ENCODE measurements at regions not wholly inside any gene's neighbourhood (a gene's known extent, or its start where the extent isn't known, plus 50 kb on each side); places are given as distances from the start of the nearest gene placed in this dataset.
A peak's percentile ranks its signal among the peaks of the same experiment; 100 is the strongest.

DNA sequence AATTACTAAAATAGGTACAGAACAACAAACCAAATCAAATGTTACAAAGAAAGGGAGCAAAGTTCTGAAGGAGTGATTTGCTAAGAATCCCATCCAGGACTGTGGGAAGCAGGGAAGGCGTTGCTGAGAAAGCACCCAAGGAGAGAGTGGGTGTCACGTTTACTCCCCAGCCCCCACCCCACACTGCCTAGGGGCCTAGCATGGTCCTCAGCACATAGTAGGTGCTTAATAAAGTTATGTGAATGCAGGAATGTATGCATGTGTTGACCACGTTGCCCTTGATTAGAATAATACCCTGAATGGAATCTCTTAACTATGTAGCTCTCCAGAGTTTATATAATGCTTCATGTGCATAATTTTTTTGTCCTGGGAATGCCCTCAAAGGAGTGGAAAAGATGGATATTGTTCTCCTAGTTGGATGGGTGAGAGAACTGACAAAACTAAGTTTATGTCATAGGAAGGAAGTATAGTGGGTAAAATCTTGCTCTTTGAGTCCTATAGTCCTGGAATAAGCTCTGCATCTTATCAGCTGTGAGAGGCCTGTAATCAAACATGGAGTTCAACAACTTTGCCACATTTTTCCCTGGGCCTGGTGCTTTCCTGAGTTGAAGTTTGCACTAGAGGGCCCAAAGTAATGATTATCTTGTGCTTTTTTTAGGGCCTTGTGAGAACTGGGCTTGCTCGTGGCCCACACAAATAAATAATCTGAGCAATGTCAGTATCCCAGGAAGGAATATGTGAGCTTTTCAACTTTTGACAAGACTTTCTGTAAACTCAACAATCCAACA, 53.8 kb upstream of the LMO2 start:
- Histone ChIP-seq H3K9me3 (replicated peaks; ENCODE audit: control insufficient read depth, insufficient read depth, low read depth, low read length) (no peaks in the 10 kb centered on the region), H3K4me1 (replicated peaks in 1 of 2; ENCODE audit: control insufficient read depth in 2 of 2, insufficient read depth in 2 of 2, low read length in 2 of 2) (peaks cover 49 to 65% of the 10 kb centered on the region in 2 experiments), H3K27me3 (ENCODE audit: control insufficient read depth in 2 of 2, insufficient read depth in 2 of 2, low read length in 2 of 2) (no peaks in the 10 kb centered on the region), H3K9me1 (ENCODE audit: control insufficient read depth, insufficient read depth, low read length) (no peaks in the 10 kb centered on the region), H2AFZ (ENCODE audit: low read depth, low read length) (peak overlapping the region; percentile 81), H3K79me2 (ENCODE audit: control insufficient read depth, insufficient read depth, low read length) (no peaks in the 10 kb centered on the region; the same call in 2 of the 3 replicates), H3K4me3 (no peak overlapping the region), H3K27ac (ENCODE audit: extremely low read depth, low read depth, low read length) (peak overlapping the region; percentile 84), H4K20me1 (replicated peaks; ENCODE audit: control insufficient read depth, insufficient read depth, low read length) (no peaks in the 10 kb centered on the region), H3K36me3 (ENCODE audit: control insufficient read depth, insufficient read depth, low read length) (no peaks in the 10 kb centered on the region), H3K4me2 (ENCODE audit: insufficient read depth, low read length) (peak overlapping the region; percentile 62; the same call in 1 of the 2 replicates), H3K9ac (ENCODE audit: insufficient read depth in 1 of 2, low read depth in 2 of 2, low read length in 2 of 2) (peak overlapping the region in 1 of 2 experiments; percentile 32; a peak in 2 of 4 replicates)
- no peak for ATAC-seq
- intact Hi-C loops (cut with micrococcal nuclease), result loop anchor here (2.0 kb wide), 2 partner anchors 25 to 53 kb away; partner anchors contain the start of gene LMO2
- BruUV-seq (replicated peaks), result no TSS peak
- DNase-seq (ENCODE audit: extremely low read depth in 1 of 4, low spot score in 3 of 4), result no peak
- FAIRE-seq, result no peak
- 23% methylated on average over 4 of the region's 4 CpGs for WGBS (ENCODE audit: insufficient coverage, low coverage, missing lambda C conversion rate)
- CTCF ChIA-PET (ENCODE audit: low intra/inter-chr PET ratio), result no interaction called here
- POLR2A ChIA-PET, result interaction anchor here (1.0 to 3.0 kb wide), 9 partner anchors 8 to 77 kb away, joined by 3 to 12 read pairs (median 7); partner anchors contain the start of gene LMO2
- in situ Hi-C loops (cut with MboI), result no loop called here
- TF ChIP-seq, protein P1, sequence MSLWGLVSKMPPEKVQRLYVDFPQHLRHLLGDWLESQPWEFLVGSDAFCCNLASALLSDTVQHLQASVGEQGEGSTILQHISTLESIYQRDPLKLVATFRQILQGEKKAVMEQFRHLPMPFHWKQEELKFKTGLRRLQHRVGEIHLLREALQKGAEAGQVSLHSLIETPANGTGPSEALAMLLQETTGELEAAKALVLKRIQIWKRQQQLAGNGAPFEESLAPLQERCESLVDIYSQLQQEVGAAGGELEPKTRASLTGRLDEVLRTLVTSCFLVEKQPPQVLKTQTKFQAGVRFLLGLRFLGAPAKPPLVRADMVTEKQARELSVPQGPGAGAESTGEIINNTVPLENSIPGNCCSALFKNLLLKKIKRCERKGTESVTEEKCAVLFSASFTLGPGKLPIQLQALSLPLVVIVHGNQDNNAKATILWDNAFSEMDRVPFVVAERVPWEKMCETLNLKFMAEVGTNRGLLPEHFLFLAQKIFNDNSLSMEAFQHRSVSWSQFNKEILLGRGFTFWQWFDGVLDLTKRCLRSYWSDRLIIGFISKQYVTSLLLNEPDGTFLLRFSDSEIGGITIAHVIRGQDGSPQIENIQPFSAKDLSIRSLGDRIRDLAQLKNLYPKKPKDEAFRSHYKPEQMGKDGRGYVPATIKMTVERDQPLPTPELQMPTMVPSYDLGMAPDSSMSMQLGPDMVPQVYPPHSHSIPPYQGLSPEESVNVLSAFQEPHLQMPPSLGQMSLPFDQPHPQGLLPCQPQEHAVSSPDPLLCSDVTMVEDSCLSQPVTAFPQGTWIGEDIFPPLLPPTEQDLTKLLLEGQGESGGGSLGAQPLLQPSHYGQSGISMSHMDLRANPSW (CRISPR knock-in tag; IDR thresholded peaks at IDR 0.05), result no peak
- TF ChIP-seq GABPA (tag; conservative IDR thresholded peaks at IDR 0.05; ENCODE audit: low read depth), result no peak
- TF ChIP-seq HDAC8 (tag; IDR thresholded peaks at IDR 0.05), result no peak
- TF ChIP-seq, protein P2, sequence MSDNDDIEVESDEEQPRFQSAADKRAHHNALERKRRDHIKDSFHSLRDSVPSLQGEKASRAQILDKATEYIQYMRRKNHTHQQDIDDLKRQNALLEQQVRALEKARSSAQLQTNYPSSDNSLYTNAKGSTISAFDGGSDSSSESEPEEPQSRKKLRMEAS (CRISPR knock-in tag; IDR thresholded peaks at IDR 0.05), result no peak
- TF ChIP-seq, protein P3, sequence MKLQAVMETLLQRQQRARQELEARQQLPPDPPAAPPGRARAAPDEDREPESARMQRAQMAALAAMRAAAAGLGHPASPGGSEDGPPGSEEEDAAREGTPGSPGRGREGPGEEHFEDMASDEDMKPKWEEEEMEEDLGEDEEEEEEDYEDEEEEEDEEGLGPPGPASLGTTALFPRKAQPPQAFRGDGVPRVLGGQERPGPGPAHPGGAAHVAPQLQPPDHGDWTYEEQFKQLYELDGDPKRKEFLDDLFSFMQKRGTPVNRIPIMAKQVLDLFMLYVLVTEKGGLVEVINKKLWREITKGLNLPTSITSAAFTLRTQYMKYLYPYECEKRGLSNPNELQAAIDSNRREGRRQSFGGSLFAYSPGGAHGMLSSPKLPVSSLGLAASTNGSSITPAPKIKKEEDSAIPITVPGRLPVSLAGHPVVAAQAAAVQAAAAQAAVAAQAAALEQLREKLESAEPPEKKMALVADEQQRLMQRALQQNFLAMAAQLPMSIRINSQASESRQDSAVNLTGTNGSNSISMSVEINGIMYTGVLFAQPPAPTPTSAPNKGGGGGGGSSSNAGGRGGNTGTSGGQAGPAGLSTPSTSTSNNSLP (IDR thresholded peaks at IDR 0.05; ENCODE audit: borderline replicate concordance, low read depth, low read length), result no peak
- TF ChIP-seq, protein P4, sequence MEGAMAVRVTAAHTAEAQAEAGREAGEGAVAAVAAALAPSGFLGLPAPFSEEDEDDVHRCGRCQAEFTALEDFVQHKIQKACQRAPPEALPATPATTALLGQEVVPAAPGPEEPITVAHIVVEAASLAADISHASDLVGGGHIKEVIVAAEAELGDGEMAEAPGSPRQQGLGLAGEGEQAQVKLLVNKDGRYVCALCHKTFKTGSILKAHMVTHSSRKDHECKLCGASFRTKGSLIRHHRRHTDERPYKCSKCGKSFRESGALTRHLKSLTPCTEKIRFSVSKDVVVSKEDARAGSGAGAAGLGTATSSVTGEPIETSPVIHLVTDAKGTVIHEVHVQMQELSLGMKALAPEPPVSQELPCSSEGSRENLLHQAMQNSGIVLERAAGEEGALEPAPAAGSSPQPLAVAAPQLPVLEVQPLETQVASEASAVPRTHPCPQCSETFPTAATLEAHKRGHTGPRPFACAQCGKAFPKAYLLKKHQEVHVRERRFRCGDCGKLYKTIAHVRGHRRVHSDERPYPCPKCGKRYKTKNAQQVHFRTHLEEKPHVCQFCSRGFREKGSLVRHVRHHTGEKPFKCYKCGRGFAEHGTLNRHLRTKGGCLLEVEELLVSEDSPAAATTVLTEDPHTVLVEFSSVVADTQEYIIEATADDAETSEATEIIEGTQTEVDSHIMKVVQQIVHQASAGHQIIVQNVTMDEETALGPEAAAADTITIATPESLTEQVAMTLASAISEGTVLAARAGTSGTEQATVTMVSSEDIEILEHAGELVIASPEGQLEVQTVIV (CRISPR knock-in tag; IDR thresholded peaks at IDR 0.05; ENCODE audit: borderline replicate concordance), result no peak
- peak; percentile 40 for TF ChIP-seq MAFF (IDR thresholded peaks at IDR 0.05; ENCODE audit: low read length)
- TF ChIP-seq, protein P5, sequence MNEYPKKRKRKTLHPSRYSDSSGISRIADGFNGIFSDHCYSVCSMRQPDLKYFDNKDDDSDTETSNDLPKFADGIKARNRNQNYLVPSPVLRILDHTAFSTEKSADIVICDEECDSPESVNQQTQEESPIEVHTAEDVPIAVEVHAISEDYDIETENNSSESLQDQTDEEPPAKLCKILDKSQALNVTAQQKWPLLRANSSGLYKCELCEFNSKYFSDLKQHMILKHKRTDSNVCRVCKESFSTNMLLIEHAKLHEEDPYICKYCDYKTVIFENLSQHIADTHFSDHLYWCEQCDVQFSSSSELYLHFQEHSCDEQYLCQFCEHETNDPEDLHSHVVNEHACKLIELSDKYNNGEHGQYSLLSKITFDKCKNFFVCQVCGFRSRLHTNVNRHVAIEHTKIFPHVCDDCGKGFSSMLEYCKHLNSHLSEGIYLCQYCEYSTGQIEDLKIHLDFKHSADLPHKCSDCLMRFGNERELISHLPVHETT (CRISPR knock-in tag; conservative IDR thresholded peaks at IDR 0.05 in 1 of 2, IDR thresholded peaks at IDR 0.05 in 1 of 2), result no peak

Data from K562 (cell line).